ENCODE measurements at regions not wholly inside any gene's neighbourhood (a gene's known extent, or its start where the extent isn't known, plus 50 kb on each side); places are given as distances from the start of the nearest gene placed in this dataset.
"Not testable (repeated sequence)": the region's sequence is repeated elsewhere in the genome, so short reads cannot be mapped to it uniquely, and the experiment has no call there.

- DNase-seq (ENCODE audit: low spot score), result no peak
These were observed 76.0 kb upstream of the KIT start for GRCh38 chr4:54581807-54582206.

- DNase-seq (ENCODE audit: low spot score), result no peak
These were observed 72.3 kb upstream of the KIT start for GRCh38 chr4:54585321-54586000.

GRCh38 chr4:54586320-54586955 is 71.3 kb upstream of the KIT start:
- DNase-seq (ENCODE audit: low spot score), result no peak

GRCh38 chr4:54587107-54587891 is 70.5 kb upstream of the KIT start:
- no peak for DNase-seq (ENCODE audit: low spot score)

- DNase-seq (ENCODE audit: low spot score), result no peak
These were observed 69.4 kb upstream of the KIT start for GRCh38 chr4:54588404-54588803.

GRCh38 chr4:54589586-54589985 is 68.2 kb upstream of the KIT start:
- DNase-seq (ENCODE audit: low spot score), result no peak

GRCh38 chr4:54593795-54594322 is 63.9 kb upstream of the KIT start:
- no peak for DNase-seq (ENCODE audit: low spot score)

GRCh38 chr4:54596201-54596600 is 61.6 kb upstream of the KIT start:
- no peak for DNase-seq (ENCODE audit: low spot score)

GRCh38 chr4:54597678-54598077 is 60.1 kb upstream of the KIT start:
- not testable (repeated sequence) for DNase-seq (ENCODE audit: low spot score)

- DNase-seq (ENCODE audit: low spot score), result not testable (repeated sequence)
These were observed 55.6 kb upstream of the KIT start for GRCh38 chr4:54602175-54602574.

- no peak for DNase-seq (ENCODE audit: low spot score)
These were observed 50.7 kb upstream of the KIT start for GRCh38 chr4:54607067-54607466.

- no peak for DNase-seq (ENCODE audit: low spot score)
These were observed 50.2 kb upstream of the KIT start for GRCh38 chr4:54607521-54607920.

All from Ammon's horn (tissue), 1 donor.